ENCODE measurements at regions not wholly inside any gene's neighbourhood (a gene's known extent, or its start where the extent isn't known, plus 50 kb on each side); places are given as distances from the start of the nearest gene placed in this dataset.

DNA sequence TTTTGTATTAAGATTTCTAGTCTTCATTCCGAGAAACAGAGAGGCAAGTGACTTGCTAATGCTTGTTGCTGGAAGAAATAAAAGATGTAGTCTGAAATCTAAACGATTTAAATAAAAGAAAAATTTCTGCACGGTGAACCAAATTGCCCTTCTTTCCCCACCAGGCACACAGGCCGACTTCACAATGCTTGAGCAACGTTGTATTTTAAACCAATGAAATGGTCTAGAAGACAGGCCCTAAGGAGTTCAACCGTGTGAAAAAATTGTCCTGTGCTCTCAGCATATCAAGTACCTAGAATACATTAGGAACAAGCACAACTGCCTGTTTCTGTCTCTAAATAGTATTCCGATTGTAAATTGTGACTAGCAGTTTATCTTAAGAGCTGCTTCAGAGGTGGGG is 308.8 kb upstream of the SOX4 start:
- TF ChIP-seq, protein P1, sequence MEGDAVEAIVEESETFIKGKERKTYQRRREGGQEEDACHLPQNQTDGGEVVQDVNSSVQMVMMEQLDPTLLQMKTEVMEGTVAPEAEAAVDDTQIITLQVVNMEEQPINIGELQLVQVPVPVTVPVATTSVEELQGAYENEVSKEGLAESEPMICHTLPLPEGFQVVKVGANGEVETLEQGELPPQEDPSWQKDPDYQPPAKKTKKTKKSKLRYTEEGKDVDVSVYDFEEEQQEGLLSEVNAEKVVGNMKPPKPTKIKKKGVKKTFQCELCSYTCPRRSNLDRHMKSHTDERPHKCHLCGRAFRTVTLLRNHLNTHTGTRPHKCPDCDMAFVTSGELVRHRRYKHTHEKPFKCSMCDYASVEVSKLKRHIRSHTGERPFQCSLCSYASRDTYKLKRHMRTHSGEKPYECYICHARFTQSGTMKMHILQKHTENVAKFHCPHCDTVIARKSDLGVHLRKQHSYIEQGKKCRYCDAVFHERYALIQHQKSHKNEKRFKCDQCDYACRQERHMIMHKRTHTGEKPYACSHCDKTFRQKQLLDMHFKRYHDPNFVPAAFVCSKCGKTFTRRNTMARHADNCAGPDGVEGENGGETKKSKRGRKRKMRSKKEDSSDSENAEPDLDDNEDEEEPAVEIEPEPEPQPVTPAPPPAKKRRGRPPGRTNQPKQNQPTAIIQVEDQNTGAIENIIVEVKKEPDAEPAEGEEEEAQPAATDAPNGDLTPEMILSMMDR (IDR thresholded peaks at IDR 0.05) = no peak
- no peak for TF ChIP-seq POLR2A (IDR thresholded peaks at IDR 0.05)

All from body of pancreas (tissue), 4 donors.